Fibroblast of lung (primary cell): ENCODE measurements at regions not wholly inside any gene's neighbourhood (a gene's known extent, or its start where the extent isn't known, plus 50 kb on each side); places are given as distances from the start of the nearest gene placed in this dataset.

ENCODE experiments used
- DNase-seq, 2 donors: peaks; one replicate each; pipeline versions ENCODE4 v3.0.0 to v3.0.0-alpha.2; 2010; ENCODE audit warnings: low read depth in 2 of 2
- H2AFZ ChIP-seq: 2 replicates; pipeline ENCODE4 v1.5.1; 2012; ENCODE audit warnings: low read length, control low read depth, inconsistent platforms
- H3K27ac ChIP-seq: 2 replicates; pipeline ENCODE4 v1.5.1; 2011; ENCODE audit warnings: low read length, control low read depth; ENCODE audit not compliant: insufficient read depth
- H3K27me3 ChIP-seq: 2 replicates; pipeline ENCODE4 v1.5.1; 2011; ENCODE audit warnings: mild to moderate bottlenecking, low read length; ENCODE audit not compliant: control insufficient read depth, insufficient read depth
- H3K36me3 ChIP-seq: 2 replicates; pipeline ENCODE4 v1.5.1; 2011; ENCODE audit warnings: low read length; ENCODE audit not compliant: control insufficient read depth, insufficient read depth
- H3K4me1 ChIP-seq: 2 replicates; pipeline ENCODE4 v1.5.1; 2011; ENCODE audit warnings: low read length; ENCODE audit not compliant: control insufficient read depth, insufficient read depth; ENCODE audit errors: extremely low read depth
- H3K4me2 ChIP-seq: 2 replicates; pipeline ENCODE4 v1.5.1; 2011; ENCODE audit warnings: low read length, control low read depth; ENCODE audit not compliant: insufficient read depth; ENCODE audit errors: extremely low read depth
- H3K4me3 ChIP-seq, 4 experiments: fragments of 200-600 bp in 1 of 4; sonication (generic) in 1 of 4; replicated peaks in 1 of 4; 2 replicates each; pipeline ENCODE4 v1.5.1; 2011 to 2016; ENCODE audit warnings: low read length in 4 of 4, low read depth in 3 of 4, mild to moderate bottlenecking in 3 of 4, control low read depth in 2 of 4, inconsistent platforms in 1 of 4, mixed read lengths in 1 of 4; ENCODE audit not compliant: insufficient read depth in 1 of 4; ENCODE audit errors: control extremely low read depth in 1 of 4
- H3K79me2 ChIP-seq: 2 replicates; pipeline ENCODE4 v1.5.1; 2012; ENCODE audit warnings: mild to moderate bottlenecking, low read length, inconsistent platforms; ENCODE audit not compliant: control insufficient read depth, insufficient read depth
- H3K9ac ChIP-seq: 2 replicates; pipeline ENCODE4 v1.5.1; 2011; ENCODE audit warnings: mild to moderate bottlenecking, low read length, control low read depth; ENCODE audit not compliant: insufficient read depth
- H3K9me3 ChIP-seq: 2 replicates; pipeline ENCODE4 v1.5.1; 2012; ENCODE audit warnings: low read depth, low read length; ENCODE audit not compliant: control insufficient read depth, insufficient read depth
- H4K20me1 ChIP-seq: 2 replicates; pipeline ENCODE4 v1.5.1; 2011; ENCODE audit warnings: low read length; ENCODE audit not compliant: control insufficient read depth, insufficient read depth; ENCODE audit errors: extremely low read depth
- EZH2 ChIP-seq: IDR thresholded peaks from 2 replicates; pipeline ENCODE4 v1.5.1; 2012; ENCODE audit warnings: low read length, control low read depth, mild to moderate bottlenecking; ENCODE audit errors: missing control alignments
- TF ChIP-seq, protein P1 (sequence below), 2 donors: IDR thresholded peaks in 1 of 2; conservative IDR thresholded peaks in 1 of 2; 1 replicate in 1 of 2; 2 replicates in 1 of 2; pipeline ENCODE4 v1.5.1; 2011 to 2012; ENCODE audit warnings: low read length in 2 of 2, control low read depth in 1 of 2, inconsistent platforms in 1 of 2, low read depth in 1 of 2, mild to moderate bottlenecking in 1 of 2

DNA sequence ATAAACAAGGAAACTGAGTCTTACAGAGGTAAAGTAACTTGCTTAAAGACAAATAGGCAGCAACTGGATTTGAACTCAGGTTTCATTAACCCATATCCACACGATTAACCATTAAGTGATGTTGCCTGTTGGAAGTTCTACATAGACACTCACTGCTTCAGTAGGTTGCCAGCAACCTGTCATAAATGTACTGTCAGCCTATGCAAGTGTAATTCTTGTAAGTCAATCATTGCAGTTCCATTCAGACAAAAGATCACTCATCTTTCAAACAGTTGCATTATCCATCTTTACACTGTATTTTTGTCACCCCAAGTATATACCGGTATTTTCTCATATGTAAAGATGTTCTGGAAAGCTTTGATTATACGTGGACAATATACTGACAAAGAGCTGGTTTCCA, 676.9 kb upstream of the PCDH20 start:
- Histone ChIP-seq H3K36me3 (no peaks in the 10 kb centered on the region), H3K79me2 (no peaks in the 10 kb centered on the region), H4K20me1 (no peaks in the 10 kb centered on the region), H3K4me3 (no peak overlapping the region), H2AFZ (no peak overlapping the region), H3K9ac (no peak overlapping the region), H3K9me3 (no peaks in the 10 kb centered on the region), H3K4me1 (no peaks in the 10 kb centered on the region), H3K4me2 (no peak overlapping the region), H3K27ac (no peak overlapping the region), H3K27me3 (no peaks in the 10 kb centered on the region)
- no peak for DNase-seq
- TF ChIP-seq EZH2: no peak
- TF ChIP-seq, protein P1, sequence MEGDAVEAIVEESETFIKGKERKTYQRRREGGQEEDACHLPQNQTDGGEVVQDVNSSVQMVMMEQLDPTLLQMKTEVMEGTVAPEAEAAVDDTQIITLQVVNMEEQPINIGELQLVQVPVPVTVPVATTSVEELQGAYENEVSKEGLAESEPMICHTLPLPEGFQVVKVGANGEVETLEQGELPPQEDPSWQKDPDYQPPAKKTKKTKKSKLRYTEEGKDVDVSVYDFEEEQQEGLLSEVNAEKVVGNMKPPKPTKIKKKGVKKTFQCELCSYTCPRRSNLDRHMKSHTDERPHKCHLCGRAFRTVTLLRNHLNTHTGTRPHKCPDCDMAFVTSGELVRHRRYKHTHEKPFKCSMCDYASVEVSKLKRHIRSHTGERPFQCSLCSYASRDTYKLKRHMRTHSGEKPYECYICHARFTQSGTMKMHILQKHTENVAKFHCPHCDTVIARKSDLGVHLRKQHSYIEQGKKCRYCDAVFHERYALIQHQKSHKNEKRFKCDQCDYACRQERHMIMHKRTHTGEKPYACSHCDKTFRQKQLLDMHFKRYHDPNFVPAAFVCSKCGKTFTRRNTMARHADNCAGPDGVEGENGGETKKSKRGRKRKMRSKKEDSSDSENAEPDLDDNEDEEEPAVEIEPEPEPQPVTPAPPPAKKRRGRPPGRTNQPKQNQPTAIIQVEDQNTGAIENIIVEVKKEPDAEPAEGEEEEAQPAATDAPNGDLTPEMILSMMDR (conservative IDR thresholded peaks at IDR 0.05 in 1 of 2, IDR thresholded peaks at IDR 0.05 in 1 of 2; ENCODE audit: low read depth in 1 of 2, low read length in 2 of 2): no peak

DNA sequence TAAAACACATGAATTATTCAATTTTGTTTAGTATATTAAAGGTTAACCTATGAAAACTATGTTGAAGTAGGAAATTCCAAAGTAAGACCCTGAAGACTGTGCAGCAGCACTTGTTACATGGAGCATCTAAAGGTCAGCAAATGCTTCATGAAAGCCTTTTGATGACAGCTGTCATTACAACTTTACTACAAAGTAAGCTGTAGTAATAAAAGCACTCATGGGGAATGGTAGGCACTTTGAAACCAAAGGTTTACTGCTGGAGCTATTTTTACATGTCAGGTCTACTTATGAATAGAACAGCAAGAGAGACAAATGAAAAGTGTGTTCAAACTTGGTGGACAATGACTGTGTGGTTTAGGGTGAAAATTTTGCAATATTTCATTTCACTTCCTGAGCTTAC, 672.5 kb upstream of the PCDH20 start:
- Histone ChIP-seq H3K4me1 (no peaks in the 10 kb centered on the region), H2AFZ (no peak overlapping the region), H3K36me3 (no peaks in the 10 kb centered on the region), H3K4me3 (no peak overlapping the region), H3K4me2 (no peak overlapping the region), H3K9ac (no peak overlapping the region), H3K27ac (no peak overlapping the region), H3K27me3 (no peaks in the 10 kb centered on the region), H4K20me1 (no peaks in the 10 kb centered on the region), H3K79me2 (no peaks in the 10 kb centered on the region), H3K9me3 (no peaks in the 10 kb centered on the region)
- TF ChIP-seq EZH2: no peak
- TF ChIP-seq, protein P1 (conservative IDR thresholded peaks at IDR 0.05 in 1 of 2, IDR thresholded peaks at IDR 0.05 in 1 of 2; ENCODE audit: low read depth in 1 of 2, low read length in 2 of 2): no peak
- DNase-seq: no peak

DNA sequence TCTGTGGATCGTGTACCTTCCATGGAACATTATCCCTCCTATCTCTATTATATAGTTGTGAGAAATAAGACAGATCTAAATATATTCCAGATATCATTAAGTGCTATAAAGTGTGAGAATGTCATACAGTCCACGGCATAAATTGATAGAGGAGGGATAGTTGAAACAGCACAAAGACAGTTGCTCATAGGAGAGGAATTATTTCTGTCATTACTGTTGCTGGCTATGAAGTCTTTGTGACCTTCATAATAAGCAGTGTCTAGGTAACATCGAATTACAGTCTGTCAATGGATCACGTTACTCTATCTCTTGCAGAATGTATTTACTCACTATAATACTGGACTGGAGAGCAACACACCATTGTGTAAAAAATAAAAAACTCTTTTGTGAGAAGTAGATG, 671.5 kb upstream of the PCDH20 start:
- TF ChIP-seq, protein P1 (conservative IDR thresholded peaks at IDR 0.05 in 1 of 2, IDR thresholded peaks at IDR 0.05 in 1 of 2; ENCODE audit: low read depth in 1 of 2, low read length in 2 of 2): no peak
- no peak for TF ChIP-seq EZH2
- no peaks in the 10 kb centered on the region for H3K79me2 ChIP-seq
- H3K27me3 ChIP-seq: no peaks in the 10 kb centered on the region
- no peak for DNase-seq
- H3K9ac ChIP-seq: no peak overlapping the region
- H2AFZ ChIP-seq: no peak overlapping the region
- H3K36me3 ChIP-seq: no peaks in the 10 kb centered on the region
- H3K27ac ChIP-seq: no peak overlapping the region
- no peaks in the 10 kb centered on the region for H3K9me3 ChIP-seq
- H4K20me1 ChIP-seq: no peaks in the 10 kb centered on the region
- H3K4me1 ChIP-seq: no peaks in the 10 kb centered on the region
- H3K4me3 ChIP-seq: no peak overlapping the region
- no peak overlapping the region for H3K4me2 ChIP-seq
